Trophoblast cell (in vitro differentiated cells and primary cell): ENCODE measurements at regions not wholly inside any gene's neighbourhood (a gene's known extent, or its start where the extent isn't known, plus 50 kb on each side); places are given as distances from the start of the nearest gene placed in this dataset.
A peak's percentile ranks its signal among the peaks of the same experiment; 100 is the strongest.

Experiments used
- DNase-seq, 2 donors: peaks; one replicate each; pipeline ENCODE4 v3.0.0-alpha.2; 2016
- H2AFZ ChIP-seq: 2 replicates; pipeline ENCODE4 v1.6.1; 2013; ENCODE audit warnings: low read length, moderate library complexity, mild to moderate bottlenecking; ENCODE audit not compliant: insufficient read depth, poor library complexity
- H2AK5ac ChIP-seq: 2 replicates; pipeline ENCODE4 v1.6.1; 2013; ENCODE audit warnings: mild to moderate bottlenecking, low read length
- H2BK120ac ChIP-seq: 2 replicates; pipeline ENCODE4 v1.6.1; 2013; ENCODE audit warnings: low read length, mild to moderate bottlenecking, moderate library complexity; ENCODE audit not compliant: insufficient read depth, poor library complexity
- H2BK12ac ChIP-seq: 2 replicates; pipeline ENCODE4 v1.6.1; 2013; ENCODE audit warnings: mild to moderate bottlenecking, low read length, moderate library complexity
- H2BK5ac ChIP-seq: 2 replicates; pipeline ENCODE4 v1.6.1; 2013; ENCODE audit warnings: low read length, low read depth, moderate library complexity, mild to moderate bottlenecking; ENCODE audit not compliant: poor library complexity
- H3K14ac ChIP-seq: 2 replicates; pipeline ENCODE4 v1.6.1; 2013; ENCODE audit warnings: mild to moderate bottlenecking, low read length
- H3K18ac ChIP-seq: 2 replicates; pipeline ENCODE4 v1.6.1; 2013; ENCODE audit warnings: mild to moderate bottlenecking, low read length
- H3K23ac ChIP-seq: 2 replicates; pipeline ENCODE4 v1.6.1; 2013; ENCODE audit warnings: low read length
- H3K27ac ChIP-seq: 2 replicates; pipeline ENCODE4 v1.5.1; 2013; ENCODE audit warnings: low read depth, mild to moderate bottlenecking, inconsistent platforms, low read length, moderate library complexity
- H3K27me3 ChIP-seq: 2 replicates; pipeline ENCODE4 v1.6.1; 2013; ENCODE audit warnings: inconsistent platforms, mild to moderate bottlenecking, low read length, moderate library complexity; ENCODE audit not compliant: insufficient read depth
- H3K36me3 ChIP-seq, 2 experiments: 1 replicate in 1 of 2; 2 replicates in 1 of 2; pipeline ENCODE4 v1.6.1; 2013; ENCODE audit warnings: low read length in 2 of 2, mild to moderate bottlenecking in 2 of 2, moderate library complexity in 1 of 2; ENCODE audit not compliant: insufficient read depth in 2 of 2, control insufficient read depth in 1 of 2
- H3K4ac ChIP-seq: 2 replicates; pipeline ENCODE4 v1.6.1; 2013; ENCODE audit warnings: low read depth, mild to moderate bottlenecking, low read length, moderate library complexity
- H3K4me1 ChIP-seq, 2 experiments: 1 replicate in 1 of 2; 2 replicates in 1 of 2; pipeline ENCODE4 v1.6.1; 2013; ENCODE audit warnings: low read length in 2 of 2, mild to moderate bottlenecking in 2 of 2, moderate library complexity in 1 of 2; ENCODE audit not compliant: insufficient read depth in 2 of 2, control insufficient read depth in 1 of 2
- H3K4me2 ChIP-seq: 2 replicates; pipeline ENCODE4 v1.6.1; 2013; ENCODE audit warnings: inconsistent platforms, mild to moderate bottlenecking, low read length, moderate library complexity
- H3K4me3 ChIP-seq: 2 replicates; pipeline ENCODE4 v1.5.1; 2013; ENCODE audit warnings: mild to moderate bottlenecking, low read depth, low read length, inconsistent platforms
- H3K79me1 ChIP-seq: one replicate; pipeline ENCODE4 v1.6.1; 2013; ENCODE audit warnings: low read length
- H3K79me2 ChIP-seq: 2 replicates; pipeline ENCODE4 v1.6.1; 2013; ENCODE audit warnings: low read length, mild to moderate bottlenecking; ENCODE audit not compliant: control insufficient read depth, insufficient read depth, poor library complexity
- H3K9ac ChIP-seq: 2 replicates; pipeline ENCODE4 v1.6.1; 2013; ENCODE audit warnings: mild to moderate bottlenecking, low read length
- H3K9me3 ChIP-seq: 2 replicates; pipeline ENCODE4 v1.6.1; 2013; ENCODE audit warnings: low read depth, mild to moderate bottlenecking, control low read depth, inconsistent platforms, low read length; ENCODE audit not compliant: insufficient read depth
- H4K12ac ChIP-seq: 2 replicates; pipeline ENCODE4 v1.6.1; 2013; ENCODE audit warnings: low read depth, mild to moderate bottlenecking, low read length, moderate library complexity
- H4K8ac ChIP-seq: 2 replicates; pipeline ENCODE4 v1.6.1; 2013; ENCODE audit warnings: low read depth, mild to moderate bottlenecking, low read length, moderate library complexity
- H4K91ac ChIP-seq: one replicate; pipeline ENCODE4 v1.6.1; 2013; ENCODE audit warnings: low read depth, mild to moderate bottlenecking, low read length, moderate library complexity
- WGBS: extraction: QIAGEN DNeasy Blood & Tissue Kit; methylation state at CpG from one replicate; pipeline ENCODE4 v1.1.7; 2013; ENCODE audit warnings: missing lambda C conversion rate; ENCODE audit not compliant: insufficient read length, insufficient coverage; ENCODE audit errors: extremely low coverage; 5-methylcytosine and 5-hydroxymethylcytosine counted together

GRCh38 chr2:164024396-164024795 is 288.6 kb upstream of the FIGN start:
- Histone ChIP-seq H4K8ac (no peak overlapping the region), H3K4me1 (no peaks in the 10 kb centered on the region), H3K79me2 (no peaks in the 10 kb centered on the region), H3K4ac (no peak overlapping the region), H2AFZ (no peak overlapping the region), H4K91ac (no peak overlapping the region), H3K4me2 (no peak overlapping the region), H3K14ac (no peak overlapping the region), H3K23ac (no peak overlapping the region), H4K12ac (no peak overlapping the region), H3K27ac (no peak overlapping the region), H3K79me1 (no peaks in the 10 kb centered on the region), H3K9me3 (no peaks in the 10 kb centered on the region), H3K4me3 (no peak overlapping the region), H2BK120ac (no peak overlapping the region), H3K9ac (no peak overlapping the region), H3K36me3 (no peaks in the 10 kb centered on the region), H2BK5ac (no peak overlapping the region), H3K27me3 (no peaks in the 10 kb centered on the region), H3K18ac (no peak overlapping the region), H2AK5ac (no peak overlapping the region), H2BK12ac (no peak overlapping the region)
- DNase-seq, result no peak
- WGBS, result no CpG with 5 or more reads among the region's 2 CpGs

GRCh38 chr2:164023896-164024295 is 288.1 kb upstream of the FIGN start:
- Histone ChIP-seq H4K91ac (no peak overlapping the region), H3K4me1 (no peaks in the 10 kb centered on the region), H2AK5ac (no peak overlapping the region), H3K27ac (no peak overlapping the region), H3K79me1 (no peaks in the 10 kb centered on the region), H2AFZ (no peak overlapping the region), H4K8ac (no peak overlapping the region), H3K4me3 (no peak overlapping the region), H3K79me2 (no peaks in the 10 kb centered on the region), H3K27me3 (no peaks in the 10 kb centered on the region), H3K9ac (no peak overlapping the region), H4K12ac (no peak overlapping the region), H3K4ac (no peak overlapping the region), H3K23ac (no peak overlapping the region), H3K9me3 (no peaks in the 10 kb centered on the region), H3K4me2 (no peak overlapping the region), H2BK5ac (no peak overlapping the region), H2BK12ac (no peak overlapping the region), H2BK120ac (no peak overlapping the region), H3K36me3 (no peaks in the 10 kb centered on the region), H3K14ac (no peak overlapping the region), H3K18ac (no peak overlapping the region)
- DNase-seq, result no peak
- no CpG with 5 or more reads among the region's 2 CpGs for WGBS

DNA sequence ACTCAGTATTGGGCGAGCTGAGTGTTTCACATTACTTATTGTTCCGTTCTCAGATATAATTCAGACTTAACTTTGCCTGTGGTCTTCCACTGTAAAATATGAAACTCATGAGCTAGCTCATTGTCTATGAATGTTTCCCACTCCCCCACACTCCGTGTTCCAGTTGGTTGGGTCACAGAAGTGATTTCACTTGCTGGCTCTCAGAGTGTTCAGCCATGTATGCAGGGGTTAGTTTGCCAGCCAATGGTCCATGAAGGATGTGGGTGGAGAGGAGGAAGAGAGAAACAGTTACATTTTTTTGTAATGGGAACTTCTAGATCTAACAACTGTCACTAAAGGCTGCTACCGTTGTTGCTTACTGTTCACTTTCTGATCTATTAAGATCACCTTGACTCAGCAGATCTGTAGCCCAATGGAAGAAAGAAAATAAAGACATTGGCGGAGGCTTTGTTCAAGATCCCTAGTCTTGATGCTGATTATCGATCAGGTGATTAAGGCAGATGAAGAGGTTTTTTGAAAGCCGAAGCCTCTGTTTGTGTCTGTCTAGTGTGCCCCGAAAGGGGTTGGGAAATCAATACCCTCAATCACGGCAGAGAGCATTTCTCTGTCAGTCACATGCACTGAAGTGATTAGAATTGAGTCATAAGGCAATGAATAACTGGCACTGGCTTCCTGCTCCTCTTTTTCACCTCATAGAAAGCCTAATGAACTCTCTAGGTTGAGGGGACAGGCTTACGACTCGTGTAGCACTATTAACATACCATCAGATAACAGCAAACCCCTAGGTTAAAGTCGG is 279.7 kb upstream of the FIGN start:
- H3K9me3 ChIP-seq, result no peaks in the 10 kb centered on the region
- no peak overlapping the region for H2BK5ac ChIP-seq
- H3K4ac ChIP-seq, result no peak overlapping the region
- no peaks in the 10 kb centered on the region for H3K36me3 ChIP-seq
- H4K12ac ChIP-seq, result no peak overlapping the region
- H2BK12ac ChIP-seq, result no peak overlapping the region
- WGBS, result no CpG with 5 or more reads among the region's 12 CpGs
- H3K9ac ChIP-seq, result no peak overlapping the region
- H3K79me2 ChIP-seq, result no peaks in the 10 kb centered on the region
- H2BK120ac ChIP-seq, result no peak overlapping the region
- no peaks in the 10 kb centered on the region for H3K79me1 ChIP-seq
- no peak overlapping the region for H4K8ac ChIP-seq
- no peak overlapping the region for H2AK5ac ChIP-seq
- no peak overlapping the region for H3K18ac ChIP-seq
- H3K4me2 ChIP-seq, result no peak overlapping the region
- peak overlapping the region; percentile 9 for H3K23ac ChIP-seq
- no peak overlapping the region for H3K14ac ChIP-seq
- H2AFZ ChIP-seq, result no peak overlapping the region
- no peak overlapping the region for H3K27ac ChIP-seq
- H3K4me3 ChIP-seq, result no peak overlapping the region
- H4K91ac ChIP-seq, result no peak overlapping the region
- no peaks in the 10 kb centered on the region for H3K27me3 ChIP-seq
- no peak for DNase-seq
- no peaks in the 10 kb centered on the region for H3K4me1 ChIP-seq

DNA sequence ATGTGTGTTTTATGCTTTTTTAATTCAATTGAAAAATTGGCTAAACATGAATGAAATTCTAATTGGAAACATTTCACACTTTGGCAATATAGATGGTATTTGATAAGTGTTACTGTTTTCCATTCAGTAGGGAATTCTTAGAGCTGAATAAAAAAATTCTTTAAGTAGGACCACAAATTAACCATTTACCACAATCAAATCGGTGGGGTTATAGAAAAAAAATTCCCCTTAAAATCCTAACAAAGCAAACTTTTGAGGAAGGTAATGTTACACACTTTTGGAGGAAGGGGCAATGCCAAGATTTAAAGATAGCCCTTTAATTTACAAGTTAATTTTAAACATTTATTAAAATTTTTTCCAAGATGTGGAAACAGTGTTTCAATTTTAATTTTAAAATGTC is 279.0 kb upstream of the FIGN start:
- DNase-seq, result no peak
- Histone ChIP-seq H3K4me1 (no peaks in the 10 kb centered on the region), H3K4me2 (no peak overlapping the region), H3K27me3 (no peaks in the 10 kb centered on the region), H3K9ac (no peak overlapping the region), H3K23ac (no peak overlapping the region), H3K27ac (no peak overlapping the region), H2AK5ac (no peak overlapping the region), H3K79me2 (no peaks in the 10 kb centered on the region), H3K14ac (no peak overlapping the region), H2BK120ac (no peak overlapping the region), H3K36me3 (no peaks in the 10 kb centered on the region), H3K4me3 (no peak overlapping the region), H3K79me1 (no peaks in the 10 kb centered on the region), H3K4ac (no peak overlapping the region), H2BK5ac (no peak overlapping the region), H4K91ac (no peak overlapping the region), H2AFZ (no peak overlapping the region), H4K12ac (no peak overlapping the region), H4K8ac (no peak overlapping the region), H3K18ac (no peak overlapping the region), H3K9me3 (no peaks in the 10 kb centered on the region), H2BK12ac (no peak overlapping the region)
- no CpG with 5 or more reads among the region's 1 CpG for WGBS
